DND-41 (cell line): ENCODE measurements at regions not wholly inside any gene's neighbourhood (a gene's known extent, or its start where the extent isn't known, plus 50 kb on each side); places are given as distances from the start of the nearest gene placed in this dataset.

Experiments used
- EZH2 ChIP-seq: IDR thresholded peaks from 3 replicates; pipeline ENCODE4 v1.6.1; 2012; ENCODE audit warnings: borderline replicate concordance, low read depth, mild to moderate bottlenecking, moderate library complexity, low read length, inconsistent platforms; ENCODE audit not compliant: severe bottlenecking
- TF ChIP-seq, protein P1 (sequence below): IDR thresholded peaks from 2 replicates; pipeline ENCODE4 v1.5.1; 2012; ENCODE audit warnings: borderline replicate concordance, low read length, moderate library complexity, mild to moderate bottlenecking; ENCODE audit not compliant: poor library complexity, severe bottlenecking; ENCODE audit errors: extremely low read depth

- no peak for TF ChIP-seq EZH2
- TF ChIP-seq, protein P1, sequence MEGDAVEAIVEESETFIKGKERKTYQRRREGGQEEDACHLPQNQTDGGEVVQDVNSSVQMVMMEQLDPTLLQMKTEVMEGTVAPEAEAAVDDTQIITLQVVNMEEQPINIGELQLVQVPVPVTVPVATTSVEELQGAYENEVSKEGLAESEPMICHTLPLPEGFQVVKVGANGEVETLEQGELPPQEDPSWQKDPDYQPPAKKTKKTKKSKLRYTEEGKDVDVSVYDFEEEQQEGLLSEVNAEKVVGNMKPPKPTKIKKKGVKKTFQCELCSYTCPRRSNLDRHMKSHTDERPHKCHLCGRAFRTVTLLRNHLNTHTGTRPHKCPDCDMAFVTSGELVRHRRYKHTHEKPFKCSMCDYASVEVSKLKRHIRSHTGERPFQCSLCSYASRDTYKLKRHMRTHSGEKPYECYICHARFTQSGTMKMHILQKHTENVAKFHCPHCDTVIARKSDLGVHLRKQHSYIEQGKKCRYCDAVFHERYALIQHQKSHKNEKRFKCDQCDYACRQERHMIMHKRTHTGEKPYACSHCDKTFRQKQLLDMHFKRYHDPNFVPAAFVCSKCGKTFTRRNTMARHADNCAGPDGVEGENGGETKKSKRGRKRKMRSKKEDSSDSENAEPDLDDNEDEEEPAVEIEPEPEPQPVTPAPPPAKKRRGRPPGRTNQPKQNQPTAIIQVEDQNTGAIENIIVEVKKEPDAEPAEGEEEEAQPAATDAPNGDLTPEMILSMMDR = no peak
Measured at GRCh38 chr12:127044836-127045235, 1222.1 kb upstream of the TMEM132C start.
